CD14-positive monocyte (primary cell): ENCODE measurements at regions not wholly inside any gene's neighbourhood (a gene's known extent, or its start where the extent isn't known, plus 50 kb on each side); places are given as distances from the start of the nearest gene placed in this dataset.
A peak's percentile ranks its signal among the peaks of the same experiment; 100 is the strongest.

Source experiments
- DNase-seq, 3 donors: peaks; one replicate each; pipeline ENCODE4 v3.0.0-alpha.2; 2011 to 2022
- H2AFZ ChIP-seq: 2 replicates; pipeline ENCODE4 v1.6.0; 2012; ENCODE audit warnings: mild to moderate bottlenecking, low read depth, low read length, inconsistent platforms; ENCODE audit not compliant: insufficient read depth, poor library complexity, severe bottlenecking
- H3K27ac ChIP-seq, 2 donors: 1 replicate in 1 of 2; 2 replicates in 1 of 2; pipeline ENCODE4 v1.5.1; 2012 to 2013; ENCODE audit warnings: low read length in 2 of 2, control low read depth in 1 of 2, inconsistent platforms in 1 of 2, low read depth in 1 of 2, mild to moderate bottlenecking in 1 of 2
- H3K27me3 ChIP-seq, 2 donors: one replicate each; pipeline versions ENCODE4 v1.6.0 to v1.6.1; 2011 to 2013; ENCODE audit warnings: low read length in 2 of 2; ENCODE audit not compliant: control insufficient read depth in 2 of 2, insufficient read depth in 2 of 2
- H3K36me3 ChIP-seq, 2 donors: replicated peaks in 1 of 2; 1 replicate in 1 of 2; 2 replicates in 1 of 2; pipeline versions ENCODE4 v1.5.1 to v1.6.1; 2012 to 2013; ENCODE audit warnings: low read length in 2 of 2, control low read depth in 1 of 2, inconsistent platforms in 1 of 2, mild to moderate bottlenecking in 1 of 2; ENCODE audit not compliant: insufficient read depth in 2 of 2, control insufficient read depth in 1 of 2
- H3K4me1 ChIP-seq, 2 donors: 1 replicate in 1 of 2; 2 replicates in 1 of 2; pipeline versions ENCODE4 v1.5.1 to v1.6.1; 2012 to 2013; ENCODE audit warnings: low read length in 2 of 2, control low read depth in 1 of 2, inconsistent platforms in 1 of 2, mild to moderate bottlenecking in 1 of 2, moderate library complexity in 1 of 2; ENCODE audit not compliant: insufficient read depth in 2 of 2, control insufficient read depth in 1 of 2
- H3K4me2 ChIP-seq: replicated peaks from 2 replicates; pipeline ENCODE3; 2012; ENCODE audit warnings: low read length, moderate library complexity, mild to moderate bottlenecking; ENCODE audit not compliant: poor library complexity, severe bottlenecking; ENCODE audit errors: extremely low read depth
- H3K4me3 ChIP-seq, 3 experiments: fragments of 200-600 bp in 1 of 3; sonication (generic) in 1 of 3; replicated peaks in 1 of 3; 1 replicate in 2 of 3; 2 replicates in 1 of 3; pipeline ENCODE4 v1.5.1; 2011 to 2013; ENCODE audit warnings: low read length in 3 of 3, mild to moderate bottlenecking in 3 of 3, control low read depth in 2 of 3, low read depth in 2 of 3, inconsistent platforms in 1 of 3, moderate library complexity in 1 of 3
- H3K79me2 ChIP-seq: 2 replicates; pipeline ENCODE4 v1.6.0; 2012; ENCODE audit warnings: mild to moderate bottlenecking, control low read depth, inconsistent platforms, low read length, moderate library complexity; ENCODE audit not compliant: insufficient read depth
- H3K9ac ChIP-seq: 2 replicates; pipeline ENCODE4 v1.6.0; 2017; ENCODE audit warnings: low read length, mild to moderate bottlenecking; ENCODE audit not compliant: insufficient read depth, poor library complexity, severe bottlenecking
- H3K9me3 ChIP-seq, 2 donors: replicated peaks in 1 of 2; 1 replicate in 1 of 2; 2 replicates in 1 of 2; pipeline versions ENCODE4 v1.5.1 to v1.6.1; 2012 to 2013; ENCODE audit warnings: low read length in 2 of 2, control low read depth in 1 of 2; ENCODE audit not compliant: control insufficient read depth in 1 of 2, insufficient read depth in 1 of 2
- H4K20me1 ChIP-seq: 2 replicates; pipeline ENCODE4 v1.6.0; 2012; ENCODE audit warnings: mild to moderate bottlenecking, low read length, control low read depth, moderate library complexity; ENCODE audit not compliant: insufficient read depth
- H3K27ac Mint-ChIP-seq, 7 donors: one replicate each; pipeline ENCODE4 v1.8.0; 2020; ENCODE audit warnings: mild to moderate bottlenecking in 7 of 7, mixed read lengths in 7 of 7, moderate library complexity in 6 of 7, inconsistent platforms in 2 of 7
- H3K27me3 Mint-ChIP-seq, 3 donors: one replicate each; pipeline ENCODE4 v1.8.0; 2021 to 2022; ENCODE audit warnings: low read depth in 3 of 3, mild to moderate bottlenecking in 3 of 3, mixed read lengths in 3 of 3, moderate library complexity in 3 of 3, inconsistent platforms in 1 of 3
- H3K36me3 Mint-ChIP-seq, 2 donors: one replicate each; pipeline ENCODE4 v1.8.0; 2020; ENCODE audit warnings: mixed read lengths in 2 of 2, inconsistent platforms in 1 of 2, mild to moderate bottlenecking in 1 of 2
- H3K4me1 Mint-ChIP-seq: one replicate; pipeline ENCODE4 v1.8.0; 2020; ENCODE audit warnings: mild to moderate bottlenecking, mixed read lengths
- H3K4me3 Mint-ChIP-seq, 2 donors: one replicate each; pipeline ENCODE4 v1.8.0; 2020; ENCODE audit warnings: mild to moderate bottlenecking in 2 of 2, mixed read lengths in 2 of 2, moderate library complexity in 1 of 2
- H3K9me3 Mint-ChIP-seq, 7 donors: one replicate each; pipeline ENCODE4 v1.8.0; 2020 to 2022; ENCODE audit warnings: mixed read lengths in 7 of 7, mild to moderate bottlenecking in 6 of 7, moderate library complexity in 6 of 7, inconsistent platforms in 2 of 7
- CTCF ChIP-seq: fragments of 200-600 bp; IDR thresholded peaks from one replicate; pipeline ENCODE4 v1.8.0; 2022; ENCODE audit warnings: antibody characterized with exemption, mild to moderate bottlenecking
- WGBS: methylation state at CpG from one replicate; pipeline ENCODE4 v1.1.5; 2013; ENCODE audit warnings: missing lambda C conversion rate; ENCODE audit not compliant: insufficient coverage; 5-methylcytosine and 5-hydroxymethylcytosine counted together
- intact Hi-C, 2 donors: fragments of 100-400 bp; cut with micrococcal nuclease; formaldehyde crosslinking; loops; one replicate each; pipeline versions ENCODE4 v1.15.0 to v1.15.1; 2023

GRCh38 chr4:38367642-38368174 is 296.3 kb upstream of the KLF3 start:
- Histone ChIP-seq H3K79me2 (no peaks in the 10 kb centered on the region), H2AFZ (no peak overlapping the region), H3K4me2 (no peak overlapping the region), H3K27ac (no peak overlapping the region), H3K4me1 (peaks cover 2 to 6% of the 10 kb centered on the region in 2 donors), H3K9ac (no peak overlapping the region), H3K27me3 (no peaks in the 10 kb centered on the region), H3K36me3 (no peaks in the 10 kb centered on the region), H3K4me3 (no peak overlapping the region), H3K9me3 (no peaks in the 10 kb centered on the region), H4K20me1 (no peaks in the 10 kb centered on the region)
- Mint-ChIP-seq H3K27me3 (peaks cover 0 to 3% (median 1%) of the 10 kb centered on the region in 3 donors), H3K4me3 (no peak overlapping the region), H3K27ac (peak overlapping the region in 1 of 7 donors; percentile 27), H3K36me3 (no peaks in the 10 kb centered on the region), H3K9me3 (peaks cover 0 to 3% (median 0%) of the 10 kb centered on the region in 7 donors), H3K4me1 (peaks cover 11% of the 10 kb centered on the region)
- 83% methylated on average over 1 of the region's 4 CpGs for WGBS
- DNase-seq: no peak
- TF ChIP-seq CTCF: no peak
- intact Hi-C loops: no loop called here

- no peak overlapping the region for H3K4me2 ChIP-seq
- Mint-ChIP-seq H3K27me3 (peaks cover 1 to 3% (median 2%) of the 10 kb centered on the region in 3 donors), H3K4me3 (no peak overlapping the region), H3K27ac (peak overlapping the region in 6 of 7 donors; percentile 3 to 66 (median 46)), H3K4me1 (peaks cover 18% of the 10 kb centered on the region), H3K36me3 (no peaks in the 10 kb centered on the region), H3K9me3 (peaks cover 0 to 3% (median 0%) of the 10 kb centered on the region in 7 donors)
- 0% methylated on average over 1 of the region's 2 CpGs for WGBS
- no peaks in the 10 kb centered on the region for H4K20me1 ChIP-seq
- H3K9ac ChIP-seq: no peak overlapping the region
- H3K27ac ChIP-seq: no peak overlapping the region
- H3K27me3 ChIP-seq: no peaks in the 10 kb centered on the region
- H3K36me3 ChIP-seq: no peaks in the 10 kb centered on the region
- H3K9me3 ChIP-seq: no peaks in the 10 kb centered on the region
- intact Hi-C loops: no loop called here
- no peak for TF ChIP-seq CTCF
- H3K4me1 ChIP-seq: peaks cover 6 to 10% of the 10 kb centered on the region in 2 donors
- H3K4me3 ChIP-seq: no peak overlapping the region
- H3K79me2 ChIP-seq: no peaks in the 10 kb centered on the region
- H2AFZ ChIP-seq: no peak overlapping the region
- DNase-seq: peak; percentile 47 to 76 (median 48)
Observed at GRCh38 chr4:38368613-38369012, 295.4 kb upstream of the KLF3 start.
